Urinary bladder (tissue), 3 donors: ENCODE measurements at regions not wholly inside any gene's neighbourhood (a gene's known extent, or its start where the extent isn't known, plus 50 kb on each side); places are given as distances from the start of the nearest gene placed in this dataset.

ENCODE experiments used
- DNase-seq: peaks from one replicate; pipeline ENCODE4 v3.0.0-alpha.2; 2015; ENCODE audit errors: extremely low spot score
- H3K27ac ChIP-seq: one replicate; pipeline ENCODE4 v1.5.1; 2013; ENCODE audit warnings: low read depth, mild to moderate bottlenecking, moderate library complexity
- H3K36me3 ChIP-seq: one replicate; pipeline ENCODE4 v1.6.1; 2013; ENCODE audit warnings: mild to moderate bottlenecking, moderate library complexity; ENCODE audit not compliant: insufficient read depth
- H3K4me1 ChIP-seq: one replicate; pipeline ENCODE4 v1.6.1; 2013; ENCODE audit warnings: mild to moderate bottlenecking, moderate library complexity; ENCODE audit not compliant: insufficient read depth
- H3K4me3 ChIP-seq: one replicate; pipeline ENCODE4 v1.5.1; 2013; ENCODE audit warnings: low read depth, low read length
- WGBS: extraction: QIAGEN DNeasy Blood & Tissue Kit; methylation state at CpG from one replicate; pipeline ENCODE4 v1.1.7; 2013; 5-methylcytosine and 5-hydroxymethylcytosine counted together
- donor health status: healthy with polysubstance abuse.
- donor health status: healthy.

- 90% methylated on average over 5 of the region's 5 CpGs for WGBS
These were observed 214.2 kb downstream of the HAUS1 start for GRCh38 chr18:46318356-46318755.

DNA sequence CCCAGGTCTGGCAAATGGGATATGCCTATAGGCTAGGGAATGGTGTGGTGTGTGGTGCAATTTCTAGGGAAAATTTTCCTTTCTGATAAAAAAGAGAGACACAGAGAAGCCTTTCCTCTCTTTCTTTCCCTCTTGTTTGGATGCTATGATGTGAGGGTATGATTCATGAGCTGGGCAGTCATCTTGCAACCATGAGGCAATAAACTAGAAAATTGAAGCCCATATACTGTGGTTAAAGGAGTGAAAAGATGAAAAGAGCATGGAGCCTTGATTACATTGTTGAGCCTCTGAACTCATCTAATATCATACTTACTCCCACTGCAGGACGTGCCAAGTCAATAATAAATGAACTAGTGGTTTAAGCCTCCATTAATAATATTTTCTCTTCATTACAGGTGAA is 215.6 kb downstream of the HAUS1 start:
- no peaks in the 10 kb centered on the region for H3K4me1 ChIP-seq
- 70% methylated on average over 1 of the region's 1 CpG for WGBS
- no peak for DNase-seq

More at GRCh38 chr18:46318356-46318755, 214.2 kb downstream of the HAUS1 start:
- no peaks in the 10 kb centered on the region for H3K36me3 ChIP-seq
- no peak overlapping the region for H3K4me3 ChIP-seq
- H3K4me1 ChIP-seq, result no peaks in the 10 kb centered on the region
- no peak overlapping the region for H3K27ac ChIP-seq
- DNase-seq, result no peak

GRCh38 chr18:46320297-46320696 is 216.1 kb downstream of the HAUS1 start:
- DNase-seq, result no peak
- no peak overlapping the region for H3K4me3 ChIP-seq
- no peaks in the 10 kb centered on the region for H3K36me3 ChIP-seq
- H3K27ac ChIP-seq, result no peak overlapping the region
- 83% methylated on average over 4 of the region's 4 CpGs for WGBS
- H3K4me1 ChIP-seq, result no peaks in the 10 kb centered on the region

More for the DNA sequence above, 215.6 kb downstream of the HAUS1 start:
- H3K27ac ChIP-seq, result no peak overlapping the region
- no peak overlapping the region for H3K4me3 ChIP-seq
- H3K36me3 ChIP-seq, result no peaks in the 10 kb centered on the region

GRCh38 chr18:46320928-46321711 is 216.9 kb downstream of the HAUS1 start:
- H3K27ac ChIP-seq, result no peak overlapping the region
- 85% methylated on average over 3 of the region's 3 CpGs for whole genome bisulfite sequencing

GRCh38 chr18:46321955-46322354 is 217.8 kb downstream of the HAUS1 start:
- 66% methylated on average over 5 of the region's 5 CpGs for WGBS
- H3K27ac ChIP-seq, result no peak overlapping the region
- H3K4me1 ChIP-seq, result no peaks in the 10 kb centered on the region
- no peak overlapping the region for H3K4me3 ChIP-seq
- no peak for DNase-seq
- no peaks in the 10 kb centered on the region for H3K36me3 ChIP-seq

More at GRCh38 chr18:46320928-46321711, 216.9 kb downstream of the HAUS1 start:
- no peak for DNase-seq
- Histone ChIP-seq H3K4me1 (no peaks in the 10 kb centered on the region), H3K36me3 (no peaks in the 10 kb centered on the region), H3K4me3 (no peak overlapping the region)

GRCh38 chr18:46322411-46322891 is 218.3 kb downstream of the HAUS1 start:
- no peak overlapping the region for H3K4me3 ChIP-seq
- WGBS, result 69% methylated on average over 13 of the region's 13 CpGs
- no peaks in the 10 kb centered on the region for H3K36me3 ChIP-seq
- DNase-seq, result no peak
- no peaks in the 10 kb centered on the region for H3K4me1 ChIP-seq
- H3K27ac ChIP-seq, result no peak overlapping the region

- Histone ChIP-seq H3K4me3 (no peak overlapping the region), H3K27ac (no peak overlapping the region), H3K4me1 (no peaks in the 10 kb centered on the region), H3K36me3 (no peaks in the 10 kb centered on the region)
- WGBS, result 87% methylated on average over 7 of the region's 7 CpGs
- no peak for DNase-seq
These were observed 218.8 kb downstream of the HAUS1 start for GRCh38 chr18:46322941-46323340.

- Histone ChIP-seq H3K27ac (no peak overlapping the region), H3K36me3 (no peaks in the 10 kb centered on the region), H3K4me1 (no peaks in the 10 kb centered on the region), H3K4me3 (no peak overlapping the region)
- no peak for DNase-seq
- WGBS, result 90% methylated on average over 4 of the region's 4 CpGs
These were observed 220.1 kb downstream of the HAUS1 start for GRCh38 chr18:46324087-46324955.

DNA sequence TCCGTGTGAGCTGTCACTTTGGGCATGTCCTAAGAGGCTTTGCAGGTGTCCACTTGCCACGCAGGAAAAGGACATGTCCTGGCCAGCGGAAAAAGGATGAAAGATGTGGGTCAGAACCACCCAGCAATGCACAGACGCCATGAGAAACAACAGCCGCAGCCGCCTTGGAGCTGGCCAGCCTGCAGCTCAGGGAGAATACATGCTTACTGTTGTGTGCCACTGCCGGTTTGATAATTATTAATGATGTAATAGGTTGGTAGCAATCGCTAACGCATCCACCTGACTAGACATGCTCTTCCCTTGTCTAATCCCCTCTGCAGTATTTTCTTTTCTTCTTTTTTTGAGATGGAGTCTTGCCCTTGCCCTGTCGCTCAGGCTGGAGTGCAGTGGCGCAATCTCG is 221.7 kb downstream of the HAUS1 start:
- WGBS, result 91% methylated on average over 12 of the region's 12 CpGs
- Histone ChIP-seq H3K4me1 (no peaks in the 10 kb centered on the region), H3K36me3 (no peaks in the 10 kb centered on the region), H3K4me3 (no peak overlapping the region), H3K27ac (no peak overlapping the region)
- no peak for DNase-seq

DNA sequence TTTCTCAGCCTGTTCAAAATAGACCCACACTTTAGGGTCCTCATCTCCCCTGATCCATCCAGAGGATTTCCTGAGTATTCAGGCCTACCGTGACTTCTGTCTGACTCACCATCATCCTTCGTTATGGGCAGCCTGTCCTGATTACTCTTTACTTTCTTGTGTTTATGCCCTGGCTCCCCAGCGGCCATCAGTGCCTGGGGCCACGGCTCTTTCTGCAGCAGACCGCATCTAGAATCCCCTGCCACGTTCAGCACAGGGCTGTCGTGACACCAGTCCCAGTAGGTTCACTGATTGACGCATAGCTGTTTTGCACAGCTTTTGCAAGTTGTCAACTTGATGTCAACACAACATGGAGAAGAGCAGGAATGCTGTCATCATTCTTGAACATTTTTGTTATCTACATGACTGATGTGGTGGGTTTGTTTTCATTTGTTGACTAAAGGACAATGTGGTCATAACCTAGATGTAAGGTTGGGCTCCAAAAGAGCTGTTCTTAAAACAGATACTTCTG is 225.6 kb downstream of the HAUS1 start:
- WGBS, result 79% methylated on average over 8 of the region's 8 CpGs

DNA sequence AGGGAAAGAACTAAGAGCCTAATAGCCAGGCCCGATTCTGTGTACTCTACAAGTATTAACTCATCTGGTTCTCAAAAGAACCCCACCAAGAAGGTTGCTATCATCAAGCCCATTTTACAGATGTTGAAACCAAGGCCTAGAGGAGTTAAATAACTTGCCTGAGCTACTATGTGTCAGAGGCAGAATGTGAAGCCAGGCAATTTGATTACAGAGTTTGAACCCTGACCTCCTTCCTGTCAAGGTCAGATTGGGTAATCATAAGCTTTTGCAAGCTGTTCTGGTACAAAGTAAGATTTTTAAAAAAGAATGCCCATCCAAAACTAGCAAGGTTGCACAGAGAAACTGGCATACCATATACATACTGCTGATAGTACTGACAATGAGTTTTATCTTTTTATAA is 227.1 kb downstream of the HAUS1 start:
- WGBS, result 94% methylated on average over 1 of the region's 1 CpG
- no peak overlapping the region for H3K4me3 ChIP-seq
- H3K27ac ChIP-seq, result no peak overlapping the region
- DNase-seq, result no peak
- no peaks in the 10 kb centered on the region for H3K4me1 ChIP-seq
- H3K36me3 ChIP-seq, result no peaks in the 10 kb centered on the region

More for the DNA sequence above, 225.6 kb downstream of the HAUS1 start:
- no peaks in the 10 kb centered on the region for H3K36me3 ChIP-seq
- H3K4me3 ChIP-seq, result no peak overlapping the region
- no peak for DNase-seq
- H3K4me1 ChIP-seq, result no peaks in the 10 kb centered on the region
- H3K27ac ChIP-seq, result no peak overlapping the region

DNA sequence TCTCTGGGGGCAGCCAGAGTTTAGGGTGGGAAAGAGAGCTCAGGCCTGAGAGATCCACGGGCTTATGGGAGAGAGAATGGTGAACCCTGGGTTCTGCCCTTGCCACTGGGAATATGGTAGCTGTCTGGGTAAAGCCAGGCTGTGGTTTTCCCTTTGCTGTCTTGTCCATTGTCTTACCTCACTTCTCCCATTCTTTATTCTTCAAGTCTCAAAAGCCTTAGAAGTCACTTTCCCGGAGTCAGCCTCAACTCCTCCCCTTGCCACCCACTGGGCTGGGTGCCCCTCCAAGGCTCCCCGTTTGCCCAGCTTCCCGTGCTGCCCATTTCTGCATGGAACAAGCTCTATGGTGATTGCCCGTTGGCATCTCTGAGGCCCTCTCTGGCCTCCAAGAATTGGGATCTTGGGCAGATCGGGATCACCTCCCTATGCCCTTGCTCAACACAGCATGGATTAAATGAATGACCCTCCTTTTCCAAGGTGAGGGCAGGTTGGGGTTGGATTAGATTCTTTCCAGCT is 228.2 kb downstream of the HAUS1 start:
- H3K36me3 ChIP-seq, result no peaks in the 10 kb centered on the region
- no peak overlapping the region for H3K4me3 ChIP-seq
- no peak overlapping the region for H3K27ac ChIP-seq
- WGBS, result 82% methylated on average over 6 of the region's 6 CpGs
- no peaks in the 10 kb centered on the region for H3K4me1 ChIP-seq
- no peak for DNase-seq

- WGBS, result 54% methylated on average over 9 of the region's 9 CpGs
- no peak overlapping the region for H3K27ac ChIP-seq
- no peak for DNase-seq
- H3K36me3 ChIP-seq, result no peaks in the 10 kb centered on the region
- H3K4me1 ChIP-seq, result no peaks in the 10 kb centered on the region
- no peak overlapping the region for H3K4me3 ChIP-seq
These were observed 228.7 kb downstream of the HAUS1 start for GRCh38 chr18:46332921-46333341.
